ENCODE measurements at regions not wholly inside any gene's neighbourhood (a gene's known extent, or its start where the extent isn't known, plus 50 kb on each side); places are given as distances from the start of the nearest gene placed in this dataset.

DNA sequence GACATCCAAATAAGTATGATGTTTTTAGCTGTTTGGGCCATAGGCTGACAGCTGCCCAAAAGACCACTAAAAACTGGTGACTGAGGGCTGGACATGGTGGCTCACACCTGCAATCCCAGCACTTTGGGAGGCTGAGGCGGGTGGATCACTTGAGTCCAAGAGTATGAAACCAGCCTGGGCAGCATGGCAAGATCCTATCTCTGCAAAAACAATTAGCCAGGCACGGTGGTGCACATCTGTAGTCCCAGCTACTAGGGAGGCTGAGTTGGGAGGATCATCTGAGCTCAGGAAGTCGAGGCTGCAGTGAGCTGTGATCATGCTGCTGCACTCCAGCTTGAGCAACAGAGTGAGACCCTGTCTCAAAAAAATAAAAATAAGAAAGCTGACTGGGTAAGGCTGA is 511.5 kb upstream of the RAB6C start:
- Histone ChIP-seq H2AFZ (ENCODE audit: low read depth, low read length) (no peak overlapping the region), H3K9ac (replicated peaks; ENCODE audit: extremely low read depth, insufficient read depth, low read length) (no peak overlapping the region), H3K9me3 (replicated peaks; ENCODE audit: control insufficient read depth, insufficient read depth, low read length) (peaks cover 9% of the 10 kb centered on the region), H3K4me3 (replicated peaks in 1 of 3; ENCODE audit: insufficient read depth in 1 of 3, low read depth in 1 of 3, low read length in 3 of 3) (no peak overlapping the region), H3K9me1 (replicated peaks; ENCODE audit: control insufficient read depth, extremely low read depth, insufficient read depth, low read length) (no peaks in the 10 kb centered on the region), H3K27me3 (ENCODE audit: control insufficient read depth in 2 of 2, insufficient read depth in 2 of 2, low read length in 2 of 2) (no peaks in the 10 kb centered on the region), H3K4me2 (ENCODE audit: insufficient read depth, low read length) (no peak overlapping the region), H3K79me2 (ENCODE audit: control insufficient read depth, insufficient read depth, low read length) (no peaks in the 10 kb centered on the region), H3K4me1 (ENCODE audit: control insufficient read depth, extremely low read depth, insufficient read depth, low read length) (no peaks in the 10 kb centered on the region), H3K36me3 (ENCODE audit: control insufficient read depth in 2 of 2, extremely low read depth in 1 of 2, insufficient read depth in 2 of 2, low read length in 2 of 2) (no peaks in the 10 kb centered on the region), H4K20me1 (replicated peaks; ENCODE audit: control insufficient read depth, extremely low read depth, insufficient read depth, low read length) (no peaks in the 10 kb centered on the region), H3K27ac (ENCODE audit: insufficient read depth, low read depth, low read length) (no peak overlapping the region)
- FAIRE-seq (no peak), DNase-seq (ENCODE audit: low read depth, low spot score) (no peak)
- TF ChIP-seq, protein P1, sequence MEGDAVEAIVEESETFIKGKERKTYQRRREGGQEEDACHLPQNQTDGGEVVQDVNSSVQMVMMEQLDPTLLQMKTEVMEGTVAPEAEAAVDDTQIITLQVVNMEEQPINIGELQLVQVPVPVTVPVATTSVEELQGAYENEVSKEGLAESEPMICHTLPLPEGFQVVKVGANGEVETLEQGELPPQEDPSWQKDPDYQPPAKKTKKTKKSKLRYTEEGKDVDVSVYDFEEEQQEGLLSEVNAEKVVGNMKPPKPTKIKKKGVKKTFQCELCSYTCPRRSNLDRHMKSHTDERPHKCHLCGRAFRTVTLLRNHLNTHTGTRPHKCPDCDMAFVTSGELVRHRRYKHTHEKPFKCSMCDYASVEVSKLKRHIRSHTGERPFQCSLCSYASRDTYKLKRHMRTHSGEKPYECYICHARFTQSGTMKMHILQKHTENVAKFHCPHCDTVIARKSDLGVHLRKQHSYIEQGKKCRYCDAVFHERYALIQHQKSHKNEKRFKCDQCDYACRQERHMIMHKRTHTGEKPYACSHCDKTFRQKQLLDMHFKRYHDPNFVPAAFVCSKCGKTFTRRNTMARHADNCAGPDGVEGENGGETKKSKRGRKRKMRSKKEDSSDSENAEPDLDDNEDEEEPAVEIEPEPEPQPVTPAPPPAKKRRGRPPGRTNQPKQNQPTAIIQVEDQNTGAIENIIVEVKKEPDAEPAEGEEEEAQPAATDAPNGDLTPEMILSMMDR (IDR thresholded peaks at IDR 0.05; ENCODE audit: extremely low read depth in 1 of 2, insufficient read depth in 1 of 2, low read depth in 1 of 2, low read length in 2 of 2) = no peak
- TF ChIP-seq POLR2AphosphoS5 (IDR thresholded peaks at IDR 0.05; ENCODE audit: insufficient read depth, low read depth, low read length) = no peak
- no peak for TF ChIP-seq JUN (IDR thresholded peaks at IDR 0.05; ENCODE audit: borderline replicate concordance, insufficient read depth, insufficient read length, low read depth)
- no peak for TF ChIP-seq GATA2 (IDR thresholded peaks at IDR 0.05; ENCODE audit: insufficient read depth, insufficient read length, low read depth, low read length)
- TF ChIP-seq EZH2 (IDR thresholded peaks at IDR 0.05; ENCODE audit: borderline replicate concordance, low read depth, low read length, severe bottlenecking) = no peak
- TF ChIP-seq MYC (IDR thresholded peaks at IDR 0.05; ENCODE audit: low read depth, low read length) = no peak
- no peak for TF ChIP-seq POLR2A (IDR thresholded peaks at IDR 0.05; ENCODE audit: low read depth, low read length)
- TF ChIP-seq FOS (IDR thresholded peaks at IDR 0.05; ENCODE audit: borderline replicate concordance, insufficient read depth, low read length) = no peak
- TF ChIP-seq, protein P2, sequence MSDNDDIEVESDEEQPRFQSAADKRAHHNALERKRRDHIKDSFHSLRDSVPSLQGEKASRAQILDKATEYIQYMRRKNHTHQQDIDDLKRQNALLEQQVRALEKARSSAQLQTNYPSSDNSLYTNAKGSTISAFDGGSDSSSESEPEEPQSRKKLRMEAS (IDR thresholded peaks at IDR 0.05; ENCODE audit: insufficient read depth, insufficient read length) = no peak
- no TSS peak for BruUV-seq (replicated peaks)
- CTCF ChIA-PET = no interaction called here
- POLR2A ChIA-PET = no interaction called here
- dilution Hi-C loops (cut with MboI; ENCODE audit: extremely low pct_ligation_motif_present, low sequenced_read_pairs) (no loop called here), intact Hi-C loops (cut with micrococcal nuclease) (no loop called here)
